Omental fat pad (tissue), 3 donors: ENCODE measurements at regions not wholly inside any gene's neighbourhood (a gene's known extent, or its start where the extent isn't known, plus 50 kb on each side); places are given as distances from the start of the nearest gene placed in this dataset.

Experiments
- ATAC-seq: fragments of 150-250 bp; one replicate; pipeline ENCODE4 v1.9.1; 2016; ENCODE audit warnings: mild to moderate bottlenecking, moderate library complexity; ENCODE audit not compliant: low FRiP score
- DNase-seq: peaks from one replicate; pipeline ENCODE4 v3.0.0-alpha.2; 2019; ENCODE audit warnings: low spot score
- CTCF ChIP-seq, 3 donors: fragments of 450-650 bp; IDR thresholded peaks; one replicate each; pipeline ENCODE4 v1.5.1; 2016 to 2017; ENCODE audit warnings: antibody characterized with exemption in 3 of 3, mild to moderate bottlenecking in 3 of 3, moderate library complexity in 2 of 3

GRCh38 chr9:87088621-87089365 lies 141.5 kb upstream of the GAS1 start:
- no peak for ATAC-seq
- DNase-seq, result no peak
- no peak for TF ChIP-seq CTCF (IDR thresholded peaks at IDR 0.05)

DNA sequence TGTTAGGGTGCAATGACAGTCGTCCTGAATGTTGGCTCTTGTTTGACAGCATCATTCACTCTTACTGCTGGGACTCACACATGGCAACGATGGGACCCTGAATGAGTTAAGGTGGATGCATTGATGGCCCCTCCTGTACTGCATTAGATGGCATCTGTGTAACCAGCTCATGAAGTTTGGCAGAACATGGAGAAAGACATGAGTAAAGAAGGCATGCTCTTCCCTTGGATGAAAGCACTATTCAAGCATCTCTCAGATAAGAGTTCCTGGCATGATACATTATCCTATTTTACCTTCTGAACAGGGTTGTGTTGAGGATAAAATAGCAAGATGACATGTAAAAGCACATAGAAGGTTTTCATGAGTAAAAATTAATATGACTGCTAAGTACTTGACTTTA lies 142.2 kb upstream of the GAS1 start:
- TF ChIP-seq CTCF (IDR thresholded peaks at IDR 0.05), result no peak
- ATAC-seq (peak; percentile 60), DNase-seq (no peak)

DNA sequence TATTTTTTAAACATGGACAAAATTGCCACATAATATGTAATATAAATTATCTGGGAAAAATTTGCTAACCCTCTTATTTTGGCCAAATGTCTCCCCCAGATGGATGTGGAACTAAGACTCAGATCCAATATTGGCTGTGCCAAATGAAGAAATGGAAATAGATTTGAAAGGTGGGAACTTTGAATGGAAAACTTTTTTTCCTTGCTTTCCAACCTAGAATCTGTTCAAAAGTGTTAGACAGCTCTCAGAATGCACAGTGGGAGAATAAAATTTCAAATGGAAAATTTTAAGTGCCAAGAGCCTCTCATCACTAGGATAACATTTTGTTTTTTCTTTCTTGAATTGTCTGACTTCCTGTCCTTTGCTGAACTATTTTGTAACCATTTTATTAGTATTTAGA lies 142.6 kb upstream of the GAS1 start:
- no peak for TF ChIP-seq CTCF (IDR thresholded peaks at IDR 0.05)
- DNase-seq, result no peak
- ATAC-seq, result no peak

GRCh38 chr9:87093777-87094176 lies 146.5 kb upstream of the GAS1 start:
- DNase-seq, result no peak
- TF ChIP-seq CTCF (IDR thresholded peaks at IDR 0.05), result no peak
- ATAC-seq, result no peak

DNA sequence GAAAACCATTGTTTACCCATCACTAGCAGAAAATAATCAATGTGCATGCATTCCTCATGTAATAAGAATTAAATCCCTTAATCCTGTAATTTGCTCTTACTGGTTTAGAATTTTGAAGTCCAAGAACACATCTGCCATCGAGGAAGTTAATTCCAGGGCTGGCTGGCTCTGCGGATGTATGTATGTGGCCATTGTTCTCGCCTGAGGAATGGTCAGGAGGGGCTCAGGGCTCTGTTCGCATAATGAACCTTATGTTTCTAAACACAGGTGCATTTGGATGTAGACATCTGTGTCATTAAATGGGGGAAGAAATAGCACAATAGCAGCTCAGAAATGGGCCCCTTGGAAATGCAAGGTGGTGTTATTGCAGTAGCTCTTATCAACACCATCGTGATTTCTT lies 148.6 kb upstream of the GAS1 start:
- ATAC-seq (no peak), DNase-seq (no peak)
- TF ChIP-seq CTCF (IDR thresholded peaks at IDR 0.05), result no peak

- no peak for TF ChIP-seq CTCF (IDR thresholded peaks at IDR 0.05)
- ATAC-seq, result no peak
- no peak for DNase-seq
Observed at GRCh38 chr9:87096506-87096905, 149.2 kb upstream of the GAS1 start.

- no peak for DNase-seq
- no peak for ATAC-seq
- no peak for TF ChIP-seq CTCF (IDR thresholded peaks at IDR 0.05)
Observed at GRCh38 chr9:87097238-87097637, 149.9 kb upstream of the GAS1 start.
